PFSK-1 (cell line): ENCODE measurements at regions not wholly inside any gene's neighbourhood (a gene's known extent, or its start where the extent isn't known, plus 50 kb on each side); places are given as distances from the start of the nearest gene placed in this dataset.

ENCODE experiments used
- FOXP2 ChIP-seq: optimal IDR thresholded peaks from 2 replicates; pipeline ENCODE3; 2011; ENCODE audit warnings: borderline replicate concordance, control low read depth, inconsistent platforms; ENCODE audit not compliant: insufficient read depth; ENCODE audit errors: extremely low read length, extremely low read depth
- POLR2AphosphoS5 ChIP-seq: IDR thresholded peaks from 2 replicates; pipeline ENCODE4 v1.6.1; 2012; ENCODE audit warnings: low read depth, mild to moderate bottlenecking, control low read depth, low read length, moderate library complexity
- REST ChIP-seq, 2 experiments: IDR thresholded peaks; 2 replicates each; pipeline versions ENCODE4 v1.6.1 to v1.8.0; 2011 to 2012; ENCODE audit warnings: low read depth in 2 of 2, low read length in 2 of 2, control low read depth in 1 of 2, inconsistent platforms in 1 of 2, mild to moderate bottlenecking in 1 of 2, moderate library complexity in 1 of 2; ENCODE audit not compliant: insufficient read depth in 1 of 2
- SIN3A ChIP-seq: IDR thresholded peaks from 2 replicates; pipeline ENCODE4 v1.6.1; 2012; ENCODE audit warnings: mild to moderate bottlenecking, low read length, moderate library complexity, borderline replicate concordance; ENCODE audit not compliant: insufficient read depth
- TAF1 ChIP-seq: IDR thresholded peaks from 2 replicates; pipeline ENCODE4 v1.6.1; 2012; ENCODE audit warnings: low read length, control low read depth, borderline replicate concordance; ENCODE audit not compliant: insufficient read depth

GRCh38 chr5:173812811-173813550, 75.2 kb upstream of the CPEB4 start:
- no peak for TF ChIP-seq SIN3A
- TF ChIP-seq POLR2AphosphoS5: no peak
- no peak for TF ChIP-seq TAF1
- TF ChIP-seq REST (IDR thresholded peaks at IDR 0.05; ENCODE audit: insufficient read depth in 1 of 2, low read depth in 2 of 2, low read length in 2 of 2): no peak
- TF ChIP-seq FOXP2: no peak
